HG02885 (cell line): ENCODE measurements at regions not wholly inside any gene's neighbourhood (a gene's known extent, or its start where the extent isn't known, plus 50 kb on each side); places are given as distances from the start of the nearest gene placed in this dataset.
"Not testable (repeated sequence)": the region's sequence is repeated elsewhere in the genome, so short reads cannot be mapped to it uniquely, and the experiment has no call there.

Experiments
- ATAC-seq: cut with Tn5 transposase; IDR thresholded peaks from one replicate; pipeline ENCODE4 v1.9.1; 2021; ENCODE audit warnings: mild to moderate bottlenecking; ENCODE audit not compliant: unreplicated experiment, poor library complexity

DNA sequence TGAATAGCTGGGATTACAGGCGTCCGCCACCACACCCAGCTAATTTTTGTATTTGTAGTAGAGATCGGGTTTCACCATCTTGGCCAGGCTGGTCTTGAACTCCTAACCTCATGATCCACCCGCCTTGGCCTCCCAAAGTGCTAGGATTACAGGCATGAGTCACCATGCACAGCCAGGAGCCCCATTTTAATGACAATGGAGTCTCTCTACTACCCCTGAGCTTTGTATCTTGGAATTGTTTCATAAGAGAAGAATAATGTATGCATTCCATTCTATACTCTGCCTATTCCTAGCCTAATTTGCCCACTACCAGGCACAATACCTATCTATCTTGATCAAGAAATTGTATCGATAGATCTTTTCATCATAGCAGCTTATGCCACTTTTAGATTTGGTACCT lies 574.1 kb downstream of the HTR1A start:
- ATAC-seq, result not testable (repeated sequence)

DNA sequence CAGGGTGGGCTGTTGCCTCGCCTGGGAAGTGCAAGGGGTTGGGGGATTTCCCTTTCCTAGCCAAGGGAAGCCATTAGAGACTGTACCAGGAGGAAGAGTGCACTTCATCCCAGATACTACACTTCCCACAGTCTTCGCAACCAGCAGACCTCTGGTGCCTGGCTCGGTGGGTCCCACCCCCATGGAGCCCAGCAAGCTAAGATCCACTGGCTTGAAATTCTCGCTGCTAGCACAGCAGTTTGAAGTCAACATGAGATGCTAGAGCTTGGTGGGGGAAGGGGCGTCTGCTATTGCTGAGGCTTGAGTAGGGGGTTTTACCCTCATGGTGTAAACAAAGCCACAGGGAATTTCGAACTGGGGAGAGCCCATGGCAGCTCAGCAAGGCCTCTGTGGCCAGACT lies 586.4 kb downstream of the HTR1A start:
- no peak for ATAC-seq

DNA sequence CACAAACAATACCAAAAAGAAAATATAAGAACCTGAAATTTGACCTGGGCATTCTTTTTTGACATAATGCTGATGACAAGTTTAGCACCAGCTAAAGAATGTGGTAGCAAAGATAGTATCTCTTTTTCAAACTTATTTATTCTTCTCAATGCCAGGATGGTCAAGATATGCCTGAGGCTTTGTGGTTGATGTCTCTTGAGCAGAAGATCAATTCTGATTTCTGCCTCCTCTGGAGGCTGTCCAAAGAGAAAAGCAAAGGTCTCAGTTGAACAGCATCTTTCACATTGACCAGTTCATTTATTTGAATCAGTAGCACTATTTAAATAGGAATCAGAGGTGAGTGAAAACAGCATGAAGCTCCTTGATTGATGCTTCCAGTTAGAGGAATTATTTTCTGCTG lies 588.2 kb downstream of the HTR1A start:
- no peak for ATAC-seq

DNA sequence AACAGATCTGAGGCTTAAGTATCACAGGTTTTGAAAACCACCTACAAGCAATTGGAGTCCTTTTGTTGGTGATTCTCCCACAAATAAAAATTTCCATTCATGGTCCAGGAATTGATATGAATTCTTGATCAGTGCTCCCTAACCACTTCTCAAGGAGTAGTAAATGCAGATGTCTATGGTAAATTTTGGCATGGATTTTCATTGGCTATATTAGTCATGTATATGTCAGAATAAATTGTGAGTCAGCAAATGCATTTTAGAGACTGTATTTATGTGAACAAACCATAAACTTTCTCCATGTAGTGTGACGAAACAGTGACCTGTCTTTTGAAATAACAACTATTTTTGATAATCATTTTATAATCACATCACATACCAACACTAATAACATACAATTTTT lies 611.1 kb downstream of the HTR1A start:
- ATAC-seq, result no peak

DNA sequence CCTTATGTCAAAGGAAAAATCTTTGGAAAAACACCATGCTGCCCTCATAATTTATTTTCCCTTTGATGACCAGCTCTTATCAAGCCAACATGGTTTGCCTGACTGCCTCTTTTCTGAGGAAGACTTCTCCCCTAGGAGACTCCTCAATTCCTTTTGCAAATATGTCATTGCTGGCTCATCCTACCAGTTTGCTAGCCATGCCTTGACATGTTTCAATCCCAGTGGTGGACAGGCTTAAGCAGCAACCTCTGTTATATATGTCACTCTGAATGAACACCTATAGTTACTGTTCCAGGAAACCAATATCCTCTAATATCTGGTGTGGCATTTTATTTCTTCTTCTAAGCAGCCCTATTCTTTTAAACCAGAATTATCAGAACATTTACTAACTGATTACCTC lies 615.8 kb downstream of the HTR1A start:
- ATAC-seq, result no peak

DNA sequence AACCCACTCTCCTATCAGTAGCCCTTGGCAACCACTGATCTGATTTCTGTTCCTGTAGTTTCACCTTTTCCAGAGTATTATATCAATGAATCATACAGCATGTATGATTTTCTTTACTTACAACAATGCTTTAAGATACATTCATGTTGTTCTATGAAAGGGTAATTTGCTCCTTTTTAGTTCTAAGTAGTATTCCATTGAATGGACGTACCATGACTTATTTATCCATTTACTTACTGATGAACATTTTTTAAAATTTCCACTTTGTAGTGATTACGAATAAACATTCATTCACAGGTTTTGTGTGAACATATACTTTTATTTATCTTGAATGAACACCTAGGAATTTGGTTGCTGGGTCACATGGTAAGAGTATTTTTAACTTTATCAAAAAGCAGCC lies 620.8 kb downstream of the HTR1A start:
- no peak for ATAC-seq

DNA sequence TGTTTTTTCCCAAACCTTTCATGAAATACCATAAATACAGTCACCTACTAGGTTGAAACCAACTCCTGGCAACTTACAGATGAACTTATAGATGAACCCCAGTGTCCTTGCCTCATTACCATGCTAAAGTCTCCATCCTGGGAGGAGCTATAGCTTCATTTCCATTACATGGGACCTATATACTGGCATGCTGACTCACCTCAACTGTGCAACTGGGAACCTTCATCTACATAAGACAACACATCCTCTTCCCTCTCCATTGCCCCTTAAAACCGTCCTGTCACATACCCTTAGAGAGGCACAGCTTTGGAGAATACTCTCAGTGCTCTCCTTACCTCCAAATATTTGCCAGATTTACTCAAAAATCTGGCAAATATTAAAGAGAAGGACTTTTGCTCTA lies 638.3 kb downstream of the HTR1A start:
- ATAC-seq, result no peak

DNA sequence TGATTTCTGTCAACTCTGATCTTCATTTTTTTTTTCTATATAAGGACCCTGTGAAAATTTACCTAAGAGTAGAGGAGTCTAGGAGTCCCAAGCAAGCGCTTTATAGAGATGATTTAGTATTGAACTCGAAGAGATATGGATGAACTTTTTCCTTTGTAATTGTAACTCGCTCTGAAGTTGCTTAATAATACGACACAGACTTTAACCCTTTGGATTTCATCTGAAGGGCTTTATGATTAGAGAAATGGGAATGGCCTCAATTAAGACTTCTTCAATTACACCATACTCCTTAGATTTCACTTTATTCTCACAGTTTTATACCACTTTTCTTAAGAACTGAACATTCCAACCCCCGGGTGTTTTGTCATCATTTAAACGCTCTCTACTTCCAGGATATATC lies 647.7 kb downstream of the HTR1A start:
- no peak for ATAC-seq

DNA sequence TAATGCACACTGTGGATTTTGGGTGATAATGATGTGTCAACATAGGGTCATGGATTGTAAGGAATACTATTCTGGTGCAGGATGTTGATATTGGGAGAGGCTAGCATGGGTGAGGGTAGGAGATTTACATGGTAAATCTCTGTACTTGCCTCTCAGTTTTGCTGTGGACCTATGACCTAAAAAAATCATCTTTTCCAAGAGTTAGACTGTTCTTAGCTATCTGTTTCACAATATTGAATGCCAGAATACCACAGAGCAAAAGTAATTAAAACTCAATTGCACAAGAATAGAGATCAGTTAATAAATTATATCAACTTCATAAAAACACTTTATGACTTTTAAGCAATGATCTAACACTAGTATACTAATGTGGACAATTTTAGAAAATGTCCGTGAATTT lies 651.6 kb downstream of the HTR1A start:
- no peak for ATAC-seq

DNA sequence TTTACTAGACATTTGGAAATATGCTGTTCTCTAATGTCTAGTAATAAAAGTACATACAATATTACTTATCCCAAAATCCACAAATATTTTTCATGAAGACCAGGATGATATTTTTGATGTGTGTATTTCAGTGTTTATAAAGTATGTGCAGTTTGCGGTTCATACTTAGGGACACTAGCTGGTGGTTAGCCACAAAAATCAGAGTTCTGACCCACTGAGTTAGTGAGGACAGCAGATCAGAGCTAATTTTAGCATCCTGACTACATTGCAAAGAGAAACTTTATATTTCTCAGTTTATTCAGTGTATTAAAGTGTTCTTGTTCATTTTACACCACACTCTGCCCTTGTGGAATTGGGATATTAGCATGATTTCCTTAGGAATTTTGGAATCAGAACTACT lies 655.3 kb downstream of the HTR1A start:
- no peak for ATAC-seq

DNA sequence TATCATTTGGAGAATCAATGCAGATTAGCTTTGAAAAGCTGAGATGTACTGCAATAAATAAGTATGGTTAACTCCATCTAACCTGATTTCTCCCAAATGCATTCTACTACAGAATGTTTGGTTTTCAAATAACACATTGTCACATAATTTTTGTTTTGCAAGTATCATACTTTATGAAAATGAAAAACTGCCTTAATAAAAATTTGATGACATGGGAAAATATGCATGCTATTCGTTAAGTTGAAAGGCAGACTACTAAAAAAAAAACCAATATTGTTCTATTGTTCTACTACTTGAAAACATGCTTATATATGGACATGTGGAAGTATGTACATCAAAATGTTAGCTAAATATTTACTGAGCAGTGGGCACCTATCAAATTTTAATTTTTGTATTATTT lies 668.9 kb downstream of the HTR1A start:
- ATAC-seq, result no peak

DNA sequence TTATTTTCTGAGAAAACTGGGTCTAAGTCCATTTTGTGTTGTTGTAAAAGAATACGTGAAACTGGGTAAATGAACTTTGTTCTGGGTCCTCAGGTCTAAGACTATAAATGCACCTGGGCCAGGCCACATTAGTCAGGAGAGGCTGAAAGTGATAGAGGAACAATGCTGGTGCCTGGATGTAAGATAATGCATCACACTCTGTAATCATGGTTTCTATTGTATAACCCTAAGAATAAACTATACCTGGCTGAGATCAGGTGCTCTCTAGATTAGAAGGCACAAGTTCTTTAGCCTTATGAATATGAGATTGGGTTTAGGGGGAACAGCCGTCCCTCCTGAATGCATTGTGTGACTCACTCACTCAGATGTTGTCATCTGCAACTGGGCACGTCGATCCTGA lies 675.5 kb downstream of the HTR1A start:
- ATAC-seq, result no peak

DNA sequence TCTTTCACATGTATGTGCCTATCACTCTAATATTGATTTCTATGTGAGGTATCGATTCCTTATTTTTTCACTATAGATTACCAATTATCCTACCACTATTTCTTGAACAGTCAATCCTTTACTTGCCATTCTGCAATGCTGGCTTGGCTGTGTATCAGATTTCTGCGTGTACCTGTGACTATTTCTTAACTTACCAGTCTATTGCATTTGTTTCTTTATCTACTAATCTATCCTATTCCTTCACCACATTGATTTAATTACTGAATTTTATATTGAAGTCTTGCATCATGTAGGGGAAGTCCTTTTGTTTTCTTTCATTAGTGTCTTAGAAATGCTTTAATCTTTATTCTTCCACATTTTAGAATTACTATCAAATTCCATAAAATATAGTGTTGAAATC lies 684.8 kb downstream of the LRRC70 start:
- no peak for ATAC-seq

DNA sequence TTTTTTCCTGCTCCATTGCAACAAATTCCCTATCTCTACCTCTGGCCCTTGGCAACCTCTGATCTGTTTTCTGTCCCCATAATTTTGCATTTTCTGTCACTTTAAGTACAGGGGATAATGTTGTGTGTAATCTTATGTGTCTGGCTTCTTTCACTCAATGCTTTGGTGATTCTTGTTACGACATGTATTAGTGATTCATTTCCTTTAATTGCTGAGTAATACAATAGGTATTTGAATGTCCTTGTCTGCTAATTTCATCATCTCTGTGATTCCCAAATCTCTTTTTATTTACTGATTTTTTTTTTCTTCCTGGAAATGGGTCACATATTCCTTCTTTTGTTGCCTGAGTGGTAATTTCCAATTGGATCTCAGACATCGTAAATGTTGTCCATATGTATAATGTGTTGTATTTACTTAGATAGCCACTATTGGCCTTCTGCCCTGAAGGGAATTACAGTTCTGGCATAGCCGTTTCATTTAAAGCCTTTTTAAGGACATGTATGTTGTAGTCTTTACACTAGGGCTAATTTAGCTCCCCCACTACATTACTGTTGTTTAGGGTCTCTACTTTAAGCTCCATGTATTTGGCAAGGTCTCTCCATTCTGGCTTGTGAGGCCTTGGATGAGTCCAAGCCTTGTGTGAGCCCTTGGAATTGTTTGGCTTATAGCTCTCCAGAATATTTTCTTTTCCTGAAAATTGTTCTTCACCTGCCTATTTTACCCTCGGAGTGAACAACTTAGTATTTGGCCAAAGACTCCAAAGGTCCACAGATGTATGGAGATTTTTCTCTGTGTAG lies 683.8 kb downstream of the LRRC70 start:
- no peak for ATAC-seq

DNA sequence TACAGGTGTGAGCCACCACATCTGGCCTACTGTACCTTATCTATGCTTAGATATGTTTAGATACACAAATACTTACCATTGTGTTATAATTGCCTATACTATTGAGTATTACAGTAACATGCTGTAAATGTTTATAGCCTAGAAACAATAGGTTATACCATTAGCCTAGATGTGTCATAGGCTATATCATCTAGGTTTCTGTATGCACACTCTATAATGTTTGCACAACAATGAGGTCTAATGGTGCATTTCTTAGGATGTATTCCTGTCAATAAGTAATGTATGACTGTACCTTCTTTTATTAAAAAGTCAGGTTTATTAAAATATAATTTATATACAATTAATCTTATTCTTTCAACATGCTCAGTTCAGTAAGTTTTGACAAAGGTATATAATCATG lies 683.1 kb downstream of the LRRC70 start:
- ATAC-seq, result no peak

DNA sequence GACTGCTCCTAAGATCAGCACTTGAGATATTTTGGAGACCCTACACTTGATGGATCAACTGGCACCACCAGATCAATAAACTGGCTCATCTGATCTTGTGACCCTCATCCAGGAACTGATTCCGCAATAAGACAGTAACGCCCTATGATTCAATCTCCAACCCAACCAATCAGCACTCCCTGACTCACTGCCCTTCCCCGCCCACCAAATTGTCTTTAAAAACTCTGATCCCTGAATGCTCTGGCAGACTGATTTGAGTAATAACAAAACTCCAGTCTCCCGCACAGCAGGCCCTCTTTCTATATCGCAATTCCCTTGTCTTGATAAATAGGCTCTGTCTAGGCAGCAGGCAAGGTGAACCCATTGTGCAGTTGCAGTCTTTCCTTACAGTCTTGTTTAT lies 677.0 kb downstream of the LRRC70 start:
- no peak for ATAC-seq

DNA sequence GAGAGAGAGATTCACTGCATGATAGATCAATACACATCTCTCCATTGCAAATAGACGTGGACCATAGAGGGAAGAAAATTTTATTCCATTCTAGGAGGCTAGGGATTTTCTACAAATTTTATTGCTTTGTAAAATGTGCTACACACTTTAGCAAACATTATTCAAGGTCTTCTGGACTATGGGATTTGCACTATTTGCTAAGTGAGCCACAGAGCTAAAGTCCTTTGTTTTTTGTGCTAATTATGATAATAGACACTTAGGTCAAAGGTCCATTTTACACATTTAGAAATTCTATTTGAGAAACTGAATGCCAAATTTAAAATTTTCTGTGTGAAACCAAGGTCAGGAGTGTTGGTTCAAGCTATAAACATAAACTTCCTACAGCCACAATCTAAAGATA lies 672.3 kb downstream of the LRRC70 start:
- no peak for ATAC-seq

DNA sequence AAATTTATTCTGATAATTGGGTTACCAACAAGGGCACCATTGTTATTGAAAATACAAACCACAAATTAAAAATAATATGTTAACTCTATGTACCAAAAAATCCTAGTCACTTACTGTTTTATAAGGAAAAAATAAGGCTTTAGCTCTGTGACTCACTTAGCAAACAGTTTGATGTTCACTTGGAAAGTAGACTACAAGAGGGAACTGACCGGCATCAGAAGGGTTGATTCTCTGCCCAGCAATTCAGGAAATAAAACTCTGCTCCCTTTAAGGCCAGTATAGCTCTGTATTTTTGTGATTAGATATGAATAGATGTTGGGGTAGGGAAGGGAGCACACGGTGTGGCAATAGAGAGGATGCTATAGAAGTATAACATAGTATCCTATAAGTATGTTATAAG lies 671.3 kb downstream of the LRRC70 start:
- ATAC-seq, result no peak

DNA sequence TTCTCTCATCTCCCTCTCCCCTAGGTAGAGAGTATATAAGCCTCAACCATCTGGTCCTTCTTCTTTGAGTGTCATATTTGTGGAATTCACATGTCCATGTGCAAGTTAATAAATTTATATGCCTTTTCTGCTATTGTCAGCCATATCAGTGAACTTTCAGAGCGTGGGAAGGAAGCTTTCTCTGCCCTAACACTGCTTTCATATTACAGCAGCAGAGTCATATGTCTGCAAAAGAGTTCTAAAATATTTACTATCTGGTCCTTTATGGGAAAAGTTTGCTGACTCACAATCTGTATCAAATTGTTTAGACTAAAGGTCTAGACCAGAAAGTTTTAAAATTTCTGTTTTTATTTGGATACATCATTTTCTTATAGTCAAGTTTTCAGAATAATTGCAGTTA lies 669.0 kb downstream of the LRRC70 start:
- ATAC-seq, result no peak

DNA sequence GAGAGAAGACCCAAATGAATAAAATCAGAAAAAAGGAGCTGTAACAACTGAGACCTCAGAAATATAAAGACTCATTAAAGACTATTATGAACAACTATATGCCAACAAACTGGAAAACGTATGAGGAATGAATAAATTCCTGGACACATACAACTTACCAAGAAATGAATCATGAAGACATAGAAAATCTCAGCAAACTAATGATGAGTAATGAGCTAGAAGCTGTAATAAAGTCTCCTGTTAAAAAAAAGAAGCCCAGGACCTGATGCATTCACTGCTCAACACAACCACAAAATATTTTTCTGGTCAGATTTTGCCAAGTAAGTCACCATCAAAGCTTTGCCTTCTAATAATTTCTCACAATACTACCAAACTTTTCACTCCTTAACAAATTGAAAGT lies 666.7 kb downstream of the LRRC70 start:
- ATAC-seq, result no peak

DNA sequence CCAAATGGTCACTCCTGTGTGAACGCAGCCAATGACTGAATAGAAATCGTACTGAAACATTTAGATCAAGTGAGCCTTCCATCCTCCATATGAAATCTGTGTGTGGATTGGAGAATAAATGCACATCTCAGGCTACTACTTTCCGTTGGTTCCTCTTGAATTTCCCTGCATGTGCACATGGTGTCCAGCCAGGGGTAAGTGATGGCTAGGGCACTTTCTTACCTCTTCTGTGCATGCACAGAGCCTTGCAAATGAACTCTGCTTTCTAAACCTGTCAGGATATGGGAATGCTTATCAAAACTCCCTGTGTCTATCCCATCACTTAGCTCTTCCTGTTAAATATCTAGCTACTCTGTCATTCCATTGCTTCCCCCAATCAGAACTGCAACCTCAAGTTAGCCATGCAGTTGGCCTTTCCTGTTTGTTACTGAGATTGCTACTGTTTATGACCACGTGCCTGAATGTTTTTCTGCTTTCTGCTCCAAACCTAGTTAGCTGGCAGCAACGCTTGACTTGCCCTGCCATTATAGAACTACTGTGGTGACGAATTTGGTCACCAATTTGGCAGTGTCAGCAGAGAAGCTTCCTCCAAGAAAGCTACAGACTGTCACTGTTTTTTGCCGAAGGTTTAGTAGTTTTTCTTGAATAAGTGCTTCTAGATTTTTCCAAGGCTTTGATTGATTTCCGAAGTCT lies 661.6 kb downstream of the LRRC70 start:
- no peak for ATAC-seq

DNA sequence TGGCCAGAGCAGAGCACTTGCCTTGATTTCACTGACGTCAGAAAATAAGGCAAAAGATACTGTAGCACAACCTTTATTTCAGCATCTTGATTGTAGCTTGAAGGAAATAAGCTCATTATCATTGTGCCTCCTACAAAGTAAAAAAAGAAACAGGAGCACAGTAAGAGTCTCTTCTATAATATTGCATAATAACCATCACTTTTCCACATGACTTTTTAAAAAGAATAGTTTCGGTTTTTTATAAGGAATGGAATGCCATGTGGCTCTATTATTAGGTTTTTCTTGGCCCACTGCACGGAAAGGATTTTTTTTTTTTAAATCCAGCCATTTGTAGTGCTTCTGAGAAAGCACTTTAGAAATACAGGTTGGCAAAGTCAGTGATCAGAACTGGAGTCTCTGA lies 655.3 kb downstream of the LRRC70 start:
- ATAC-seq, result no peak
